OCI-LY3 (cell line): ENCODE measurements at regions not wholly inside any gene's neighbourhood (a gene's known extent, or its start where the extent isn't known, plus 50 kb on each side); places are given as distances from the start of the nearest gene placed in this dataset.

Experiments
- H2AFZ ChIP-seq: fragments of 200-600, 300-600 bp; shearing (Covaris generic); 2 replicates; pipeline ENCODE4 v1.6.0; 2014; ENCODE audit warnings: antibody characterized with exemption, low read depth, low read length
- H3K27ac ChIP-seq: fragments of 200-600, 300-600 bp; sonication (generic); 2 replicates; pipeline ENCODE4 v1.5.1; 2014; ENCODE audit warnings: mild to moderate bottlenecking, low read length, moderate library complexity, mixed read lengths
- H3K27me3 ChIP-seq: fragments of 200-600, 300-600 bp; sonication (generic); 2 replicates; pipeline ENCODE4 v1.6.1; 2014; ENCODE audit warnings: low read depth, low read length, mixed read lengths
- H3K36me3 ChIP-seq: fragments of 200-600, 300-600 bp; sonication (generic); replicated peaks from 2 replicates; pipeline ENCODE3; 2014; ENCODE audit warnings: low read depth, low read length, mixed read lengths
- H3K4me1 ChIP-seq: fragments of 300-600, 200-600 bp; sonication (generic); 2 replicates; pipeline ENCODE4 v1.6.1; 2014; ENCODE audit warnings: low read length, mixed read lengths
- H3K4me2 ChIP-seq: fragments of 200-600, 300-600 bp; sonication (generic); 2 replicates; pipeline ENCODE4 v1.6.1; 2014; ENCODE audit warnings: low read length, mixed read lengths
- H3K4me3 ChIP-seq: fragments of 300-600, 200-600 bp; sonication (generic); 2 replicates; pipeline ENCODE4 v1.5.1; 2014; ENCODE audit warnings: antibody characterized with exemption, mild to moderate bottlenecking, low read length, moderate library complexity
- H3K79me2 ChIP-seq: fragments of 300-600, 200-600 bp; shearing (Covaris generic); 2 replicates; pipeline ENCODE4 v1.6.1; 2014; ENCODE audit warnings: mild to moderate bottlenecking, low read length, mixed read lengths
- H3K9ac ChIP-seq: fragments of 300-600, 200-600 bp; shearing (Covaris generic); 2 replicates; pipeline ENCODE4 v1.6.0; 2014; ENCODE audit warnings: mild to moderate bottlenecking, low read length, moderate library complexity
- H3K9me3 ChIP-seq: fragments of 200-600, 300-600 bp; shearing (Covaris generic); 2 replicates; pipeline ENCODE4 v1.6.1; 2014; ENCODE audit warnings: low read length, mixed read lengths; ENCODE audit not compliant: insufficient read depth
- H4K20me1 ChIP-seq: fragments of 200-600, 300-600 bp; sonication (generic); 2 replicates; pipeline ENCODE4 v1.6.1; 2016; ENCODE audit warnings: low read length, mixed read lengths; ENCODE audit not compliant: insufficient read depth
- CTCF ChIP-seq: fragments of 200-600, 300-600 bp; sonication (generic); IDR thresholded peaks from 2 replicates; pipeline ENCODE4 v1.5.1; 2014; ENCODE audit warnings: antibody characterized with exemption, low read length, low read depth
- EZH2phosphoT487 ChIP-seq: fragments of 200-600 bp; shearing (Covaris generic); IDR thresholded peaks from 2 replicates; pipeline ENCODE4 v1.6.1; 2018; ENCODE audit warnings: antibody characterized with exemption, mixed run types, low read depth

- H3K9ac ChIP-seq: no peak overlapping the region
- no peaks in the 10 kb centered on the region for H3K4me1 ChIP-seq
- H3K9me3 ChIP-seq: no peaks in the 10 kb centered on the region
- no peak overlapping the region for H3K27ac ChIP-seq
- no peaks in the 10 kb centered on the region for H4K20me1 ChIP-seq
- no peak overlapping the region for H3K4me3 ChIP-seq
- no peaks in the 10 kb centered on the region for H3K27me3 ChIP-seq
- no peak for TF ChIP-seq CTCF
- no peak for TF ChIP-seq EZH2phosphoT487
- no peaks in the 10 kb centered on the region for H3K79me2 ChIP-seq
- no peak overlapping the region for H2AFZ ChIP-seq
- no peaks in the 10 kb centered on the region for H3K36me3 ChIP-seq
- H3K4me2 ChIP-seq: no peak overlapping the region
These were observed 179.2 kb upstream of the BMP4 start for GRCh38 chr14:54135804-54136280.

DNA sequence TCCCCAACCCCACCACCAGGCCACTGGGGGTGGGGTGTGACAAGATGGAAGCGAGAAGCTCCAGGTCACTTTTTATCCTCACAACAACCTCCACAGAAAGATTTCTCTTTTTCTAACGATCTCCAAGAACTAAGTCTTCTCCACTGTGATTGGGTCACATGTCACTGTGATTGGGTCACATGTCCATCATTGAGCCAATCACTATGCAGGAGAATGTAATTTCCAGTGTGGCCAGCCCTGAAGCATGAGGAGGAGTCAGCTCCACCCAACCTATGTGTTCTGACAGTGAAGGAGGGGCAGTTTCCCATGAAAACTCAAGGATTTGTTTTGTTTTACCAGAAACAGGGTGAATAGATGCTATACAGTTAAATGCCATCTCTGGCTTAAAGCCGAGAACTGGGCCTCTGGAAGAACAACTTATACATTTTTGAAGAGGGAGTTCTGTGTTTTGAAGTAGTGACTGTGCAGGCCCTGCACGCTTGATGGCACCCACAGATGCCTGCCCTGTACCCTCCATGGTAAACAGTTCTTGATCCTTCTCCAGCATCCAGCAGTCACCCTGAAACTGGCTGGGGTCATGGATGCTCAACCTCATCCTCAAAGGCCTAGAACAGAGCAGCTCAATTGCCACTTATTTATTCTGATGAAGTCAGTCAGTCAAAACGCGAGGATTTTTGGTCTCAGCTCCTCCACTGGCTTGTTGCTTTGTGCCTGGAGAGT, 180.4 kb upstream of the BMP4 start:
- no peaks in the 10 kb centered on the region for H3K36me3 ChIP-seq

DNA sequence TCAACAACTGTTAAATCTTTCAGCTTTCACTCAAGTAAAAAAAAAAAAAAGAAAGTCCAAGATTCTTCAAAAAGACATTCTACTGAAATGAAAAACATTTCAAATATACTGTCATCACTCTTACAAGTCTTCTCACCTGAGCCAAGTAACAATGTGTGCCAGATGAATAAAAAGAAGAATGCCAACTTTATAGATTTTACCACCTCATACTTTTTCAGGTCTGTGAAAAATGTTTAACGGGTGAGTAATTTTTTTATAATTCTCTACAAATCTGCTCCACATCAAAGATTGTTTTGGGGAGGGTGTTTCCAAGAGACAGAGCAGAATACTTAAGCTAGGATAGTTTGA, 181.0 kb upstream of the BMP4 start:
- H3K79me2 ChIP-seq: no peaks in the 10 kb centered on the region
- H4K20me1 ChIP-seq: no peaks in the 10 kb centered on the region
- no peak overlapping the region for H3K9ac ChIP-seq
- H3K27ac ChIP-seq: no peak overlapping the region
- no peaks in the 10 kb centered on the region for H3K36me3 ChIP-seq
- no peaks in the 10 kb centered on the region for H3K9me3 ChIP-seq
- H2AFZ ChIP-seq: no peak overlapping the region
- no peaks in the 10 kb centered on the region for H3K27me3 ChIP-seq
- H3K4me1 ChIP-seq: no peaks in the 10 kb centered on the region
- TF ChIP-seq CTCF: no peak
- TF ChIP-seq EZH2phosphoT487: no peak
- H3K4me3 ChIP-seq: no peak overlapping the region
- H3K4me2 ChIP-seq: no peak overlapping the region

More for the DNA sequence above, 180.4 kb upstream of the BMP4 start:
- Histone ChIP-seq H2AFZ (no peak overlapping the region), H3K79me2 (no peaks in the 10 kb centered on the region), H3K9me3 (no peaks in the 10 kb centered on the region), H3K4me1 (no peaks in the 10 kb centered on the region), H3K4me3 (no peak overlapping the region), H4K20me1 (no peaks in the 10 kb centered on the region), H3K27me3 (no peaks in the 10 kb centered on the region), H3K27ac (no peak overlapping the region), H3K9ac (no peak overlapping the region), H3K4me2 (no peak overlapping the region)
- TF ChIP-seq EZH2phosphoT487: no peak
- TF ChIP-seq CTCF: no peak

- no peak overlapping the region for H3K4me3 ChIP-seq
- no peak overlapping the region; the same call in 1 of the 2 replicates for H3K4me2 ChIP-seq
- H3K9me3 ChIP-seq: no peaks in the 10 kb centered on the region
- H4K20me1 ChIP-seq: no peaks in the 10 kb centered on the region
- no peaks in the 10 kb centered on the region for H3K36me3 ChIP-seq
- no peaks in the 10 kb centered on the region for H3K27me3 ChIP-seq
- no peaks in the 10 kb centered on the region for H3K79me2 ChIP-seq
- no peak overlapping the region for H2AFZ ChIP-seq
- H3K27ac ChIP-seq: no peak overlapping the region
- no peaks in the 10 kb centered on the region for H3K4me1 ChIP-seq
- no peak for TF ChIP-seq CTCF
- no peak for TF ChIP-seq EZH2phosphoT487
- H3K9ac ChIP-seq: no peak overlapping the region
These were observed 181.4 kb upstream of the BMP4 start for GRCh38 chr14:54138024-54138353.
